SH-SY5Y (cell line): ENCODE measurements at regions not wholly inside any gene's neighbourhood (a gene's known extent, or its start where the extent isn't known, plus 50 kb on each side); places are given as distances from the start of the nearest gene placed in this dataset.

ENCODE experiments used
- GATA2 ChIP-seq: IDR thresholded peaks from 2 replicates; pipeline ENCODE4 v1.6.1; 2011; ENCODE audit warnings: mild to moderate bottlenecking, low read depth, low read length
- GATA3 ChIP-seq: IDR thresholded peaks from 2 replicates; pipeline ENCODE4 v1.6.1; 2011; ENCODE audit warnings: low read depth, mild to moderate bottlenecking, low read length, moderate library complexity

- TF ChIP-seq GATA2 (no peak), GATA3 (no peak)
These were observed 179.7 kb upstream of the MTNR1B start for GRCh38 chr11:92789761-92790160.
